Esophagus squamous epithelium (tissue), 4 donors: ENCODE measurements at regions not wholly inside any gene's neighbourhood (a gene's known extent, or its start where the extent isn't known, plus 50 kb on each side); places are given as distances from the start of the nearest gene placed in this dataset.

Source experiments
- CTCF ChIP-seq, 6 experiments: fragments of 450-650 bp in 4 of 6; fragments of 200-600 bp in 2 of 6; sonication (generic) in 2 of 6; IDR thresholded peaks; one replicate each; pipeline ENCODE4 v1.5.1; 2016 to 2019; ENCODE audit warnings: antibody characterized with exemption in 6 of 6, mild to moderate bottlenecking in 4 of 6, moderate library complexity in 4 of 6
- POLR2A ChIP-seq, 4 donors: fragments of 450-650 bp; IDR thresholded peaks; one replicate each; pipeline ENCODE4 v1.6.1; 2017; ENCODE audit warnings: antibody characterized with exemption in 4 of 4, mild to moderate bottlenecking in 4 of 4, moderate library complexity in 3 of 4

GRCh38 chr20:23165307-23165750, 79.2 kb upstream of the CD93 start:
- TF ChIP-seq POLR2A (IDR thresholded peaks at IDR 0.05) (no peak), CTCF (IDR thresholded peaks at IDR 0.05) (peak in 1 of 6 experiments; percentile 16)
